Testis (tissue), 2 donors: ENCODE measurements at regions not wholly inside any gene's neighbourhood (a gene's known extent, or its start where the extent isn't known, plus 50 kb on each side); places are given as distances from the start of the nearest gene placed in this dataset.

Source experiments
- DNase-seq: peaks from one replicate; pipeline ENCODE4 v3.0.0-alpha.2; 2019
- H3K27ac ChIP-seq, 2 donors: fragments of 200-600 bp; sonication (generic); one replicate each; pipeline ENCODE4 v1.5.1; 2019
- H3K27me3 ChIP-seq: fragments of 200-600 bp; sonication (generic); one replicate; pipeline ENCODE4 v1.5.1; 2019
- H3K36me3 ChIP-seq: fragments of 200-600 bp; sonication (generic); one replicate; pipeline ENCODE4 v1.5.1; 2017; ENCODE audit warnings: low read depth; ENCODE audit errors: missing control alignments
- H3K4me1 ChIP-seq: fragments of 200-600 bp; sonication (generic); one replicate; pipeline ENCODE4 v1.5.1; 2019
- H3K4me3 ChIP-seq, 2 donors: fragments of 200-600 bp; sonication (generic); one replicate each; pipeline ENCODE4 v1.5.1; 2017 to 2019
- H3K9me3 ChIP-seq: fragments of 200-600 bp; sonication (generic); one replicate; pipeline ENCODE4 v1.5.1; 2017
- POLR2A ChIP-seq: fragments of 450-650 bp; IDR thresholded peaks from one replicate; pipeline ENCODE4 v1.6.1; 2017; ENCODE audit warnings: antibody characterized with exemption, mild to moderate bottlenecking, moderate library complexity
- WGBS, 2 donors: methylation state at CpG; one replicate each; pipeline ENCODE4 v1.1.5; 2018; 5-methylcytosine and 5-hydroxymethylcytosine counted together
- intact Hi-C: fragments of 100-400 bp; cut with DNase I; formaldehyde crosslinking; loops from one replicate; pipeline ENCODE4 v1.15.1; 2023; ENCODE audit warnings: low total_unique reads
- TF ChIP-seq, protein P1 (sequence below), 3 experiments: fragments of 450-650 bp in 2 of 3; fragments of 200-600 bp in 1 of 3; sonication (generic) in 1 of 3; IDR thresholded peaks; one replicate each; pipeline ENCODE4 v1.5.1; 2016 to 2019; ENCODE audit warnings: antibody characterized with exemption in 3 of 3, mild to moderate bottlenecking in 2 of 3, moderate library complexity in 1 of 3

DNA sequence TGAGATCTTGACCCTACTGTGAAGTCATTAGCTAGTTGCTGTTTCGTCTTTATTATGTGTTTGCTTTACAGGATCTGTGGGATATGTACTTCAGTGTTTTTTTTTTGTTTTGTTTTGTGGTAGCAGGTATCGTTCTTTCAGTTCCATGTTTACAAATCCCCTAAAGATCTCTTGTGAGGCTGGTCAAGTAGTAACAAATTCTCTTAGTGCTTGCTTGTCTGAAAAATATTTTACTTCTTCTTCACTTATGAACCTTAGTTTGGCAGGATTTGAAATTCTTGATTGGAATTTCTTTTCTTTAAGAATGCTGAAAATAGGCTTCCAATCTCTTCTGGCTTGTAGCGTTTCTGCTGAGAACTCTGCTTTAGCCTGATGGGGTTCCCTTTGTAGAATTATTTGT, 235.8 kb upstream of the ALCAM start:
- 92 to 98% methylated on average over 3 of the region's 3 CpGs for whole genome bisulfite sequencing, 2 donors
- Histone ChIP-seq H3K27me3 (no peaks in the 10 kb centered on the region), H3K4me1 (no peaks in the 10 kb centered on the region), H3K9me3 (no peaks in the 10 kb centered on the region), H3K36me3 (no peaks in the 10 kb centered on the region), H3K27ac (no peak overlapping the region), H3K4me3 (no peak overlapping the region)
- intact Hi-C loops, result no loop called here
- no peak for DNase-seq
- TF ChIP-seq, protein P1, sequence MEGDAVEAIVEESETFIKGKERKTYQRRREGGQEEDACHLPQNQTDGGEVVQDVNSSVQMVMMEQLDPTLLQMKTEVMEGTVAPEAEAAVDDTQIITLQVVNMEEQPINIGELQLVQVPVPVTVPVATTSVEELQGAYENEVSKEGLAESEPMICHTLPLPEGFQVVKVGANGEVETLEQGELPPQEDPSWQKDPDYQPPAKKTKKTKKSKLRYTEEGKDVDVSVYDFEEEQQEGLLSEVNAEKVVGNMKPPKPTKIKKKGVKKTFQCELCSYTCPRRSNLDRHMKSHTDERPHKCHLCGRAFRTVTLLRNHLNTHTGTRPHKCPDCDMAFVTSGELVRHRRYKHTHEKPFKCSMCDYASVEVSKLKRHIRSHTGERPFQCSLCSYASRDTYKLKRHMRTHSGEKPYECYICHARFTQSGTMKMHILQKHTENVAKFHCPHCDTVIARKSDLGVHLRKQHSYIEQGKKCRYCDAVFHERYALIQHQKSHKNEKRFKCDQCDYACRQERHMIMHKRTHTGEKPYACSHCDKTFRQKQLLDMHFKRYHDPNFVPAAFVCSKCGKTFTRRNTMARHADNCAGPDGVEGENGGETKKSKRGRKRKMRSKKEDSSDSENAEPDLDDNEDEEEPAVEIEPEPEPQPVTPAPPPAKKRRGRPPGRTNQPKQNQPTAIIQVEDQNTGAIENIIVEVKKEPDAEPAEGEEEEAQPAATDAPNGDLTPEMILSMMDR (IDR thresholded peaks at IDR 0.05), result no peak
- no peak for TF ChIP-seq POLR2A

DNA sequence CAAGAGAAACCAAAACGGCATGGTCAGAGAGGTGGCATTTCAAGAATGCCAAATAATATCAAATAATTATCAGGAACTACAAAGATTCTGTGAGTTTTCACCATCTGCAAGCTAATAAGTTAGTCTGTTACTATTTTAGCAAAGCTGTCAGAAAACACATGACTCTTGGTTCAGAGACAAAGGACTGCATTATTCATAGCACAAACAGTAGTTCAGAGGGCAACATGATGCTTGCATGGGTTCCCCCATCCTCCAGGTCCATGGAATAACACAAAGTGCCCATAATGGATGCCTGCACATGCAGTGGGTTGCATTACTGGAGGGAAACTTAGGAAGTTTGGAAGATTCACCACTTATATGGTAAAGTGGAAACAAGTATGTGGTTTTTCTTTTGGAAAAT, 228.8 kb upstream of the ALCAM start:
- 38 to 72% methylated on average over 1 of the region's 1 CpG for WGBS, 2 donors
- no peaks in the 10 kb centered on the region for H3K27me3 ChIP-seq
- no peaks in the 10 kb centered on the region for H3K36me3 ChIP-seq
- peak overlapping the region; percentile 61 to 64 for H3K27ac ChIP-seq
- no peaks in the 10 kb centered on the region for H3K9me3 ChIP-seq
- H3K4me3 ChIP-seq, result no peak overlapping the region
- TF ChIP-seq POLR2A, result no peak
- TF ChIP-seq, protein P1 (IDR thresholded peaks at IDR 0.05), result no peak
- H3K4me1 ChIP-seq, result peaks cover 12% of the 10 kb centered on the region
- intact Hi-C loops, result no loop called here
- peak; percentile 55 for DNase-seq

DNA sequence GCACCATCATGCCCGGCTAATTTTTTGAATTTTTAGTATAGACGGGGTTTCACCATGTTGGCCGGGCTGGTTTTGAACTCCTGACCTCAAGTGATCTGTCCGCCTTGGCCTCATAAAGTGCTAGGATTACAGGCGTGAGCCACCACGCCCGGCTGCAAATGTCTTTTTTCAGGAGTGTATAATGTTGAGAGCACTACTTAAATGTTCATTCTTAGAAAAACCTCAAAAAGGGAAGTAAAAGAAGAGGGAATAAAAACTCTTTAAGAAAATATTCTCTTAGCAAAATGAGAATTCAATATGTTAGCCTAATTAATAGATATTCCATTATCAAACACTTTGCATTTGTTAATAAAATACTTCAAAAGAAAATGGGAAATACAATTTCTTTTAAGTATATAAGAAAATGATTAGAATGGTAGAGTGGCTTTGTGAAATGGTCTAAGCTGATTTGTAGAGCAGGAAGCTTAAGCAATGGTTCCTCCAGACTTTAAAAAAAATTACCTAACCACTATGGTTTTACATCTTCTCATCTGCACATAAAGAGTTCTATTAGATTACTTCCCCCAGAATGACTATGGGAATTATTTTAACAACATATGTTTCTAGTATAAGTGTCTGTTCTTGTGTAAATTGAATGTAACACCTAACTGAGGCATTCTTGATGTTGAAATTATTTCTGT, 226.7 kb upstream of the ALCAM start:
- Histone ChIP-seq H3K27ac (peak overlapping the region; percentile 36 to 55), H3K4me3 (no peak overlapping the region), H3K36me3 (no peaks in the 10 kb centered on the region), H3K27me3 (no peaks in the 10 kb centered on the region), H3K4me1 (peaks cover 12% of the 10 kb centered on the region), H3K9me3 (no peaks in the 10 kb centered on the region)
- intact Hi-C loops, result no loop called here
- 85 to 96% methylated on average over 7 of the region's 7 CpGs for WGBS, 2 donors
- TF ChIP-seq POLR2A, result no peak
- no peak for DNase-seq

DNA sequence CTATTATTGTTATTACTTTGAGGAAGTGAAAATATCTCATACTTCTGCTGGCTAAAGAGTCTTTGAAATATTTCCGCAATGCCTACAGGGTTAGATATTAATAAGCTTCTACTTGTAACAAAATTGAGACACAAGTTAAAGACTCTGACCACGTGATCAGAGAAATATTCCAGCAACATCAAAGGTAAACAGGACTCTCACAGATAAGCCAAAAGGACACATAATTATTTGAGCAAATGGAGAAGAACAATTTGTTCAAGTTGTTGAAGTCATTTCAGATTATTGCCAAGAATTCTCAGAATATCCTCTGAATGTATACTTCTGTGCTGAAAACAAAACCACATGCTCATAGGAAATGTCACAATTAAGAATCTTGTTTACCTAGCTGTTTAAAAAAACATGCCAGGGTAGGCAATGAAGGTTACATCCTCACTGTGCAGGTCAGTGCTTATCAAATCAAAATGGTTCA, 225.8 kb upstream of the ALCAM start:
- Histone ChIP-seq H3K27ac (peak overlapping the region; percentile 36 to 55), H3K27me3 (no peaks in the 10 kb centered on the region), H3K4me1 (peaks cover 12% of the 10 kb centered on the region), H3K9me3 (no peaks in the 10 kb centered on the region), H3K4me3 (no peak overlapping the region), H3K36me3 (no peaks in the 10 kb centered on the region)
- no peak for TF ChIP-seq POLR2A
- TF ChIP-seq, protein P1 (IDR thresholded peaks at IDR 0.05), result no peak
- intact Hi-C loops, result no loop called here
- DNase-seq, result no peak
- WGBS, 2 donors, result 31 to 37% methylated on average over 2 of the region's 2 CpGs

DNA sequence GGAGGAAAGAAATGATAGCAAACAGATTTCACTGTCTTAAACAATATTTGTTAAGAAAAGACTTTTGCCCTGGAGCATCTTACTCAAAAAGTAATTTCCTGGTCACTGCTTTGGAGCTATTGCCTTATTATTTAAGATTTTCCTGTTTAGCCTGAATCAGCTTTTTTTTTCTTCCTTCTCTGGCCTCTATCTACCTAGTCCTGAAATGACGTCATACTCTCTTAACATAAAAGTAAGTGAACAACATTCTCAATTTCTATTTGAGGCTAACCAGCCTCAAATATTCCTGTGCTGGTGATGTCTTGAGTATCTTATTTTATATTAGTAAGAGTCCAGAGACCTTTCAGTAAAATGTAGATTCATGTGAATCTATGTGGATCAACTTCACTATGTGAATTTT, 221.9 kb upstream of the ALCAM start:
- H3K36me3 ChIP-seq, result no peaks in the 10 kb centered on the region
- WGBS, 2 donors, result 81 to 85% methylated on average over 1 of the region's 1 CpG

More for the DNA sequence above, 221.9 kb upstream of the ALCAM start:
- DNase-seq, result no peak
- intact Hi-C loops, result no loop called here
- peaks cover 6% of the 10 kb centered on the region for H3K4me1 ChIP-seq
- H3K27ac ChIP-seq, result no peak overlapping the region
- TF ChIP-seq POLR2A, result no peak
- TF ChIP-seq, protein P1 (IDR thresholded peaks at IDR 0.05), result no peak
- H3K4me3 ChIP-seq, result no peak overlapping the region
- no peaks in the 10 kb centered on the region for H3K27me3 ChIP-seq
- no peaks in the 10 kb centered on the region for H3K9me3 ChIP-seq
